Karpas-422 (cell line): ENCODE measurements at regions not wholly inside any gene's neighbourhood (a gene's known extent, or its start where the extent isn't known, plus 50 kb on each side); places are given as distances from the start of the nearest gene placed in this dataset.

ENCODE experiments used
- DNase-seq: peaks from one replicate; pipeline ENCODE4 v3.0.0-alpha.2; 2015
- H2AFZ ChIP-seq: fragments of 200-600 bp; sonication (generic); 2 replicates; pipeline ENCODE4 v1.6.1; 2014; ENCODE audit warnings: antibody characterized with exemption, low read length, mixed read lengths
- H3K27ac ChIP-seq: fragments of 200-600 bp; sonication (generic); 2 replicates; pipeline ENCODE4 v1.5.1; 2014; ENCODE audit warnings: mild to moderate bottlenecking, low read length, moderate library complexity
- H3K27me3 ChIP-seq: fragments of 200-600 bp; sonication (generic); 2 replicates; pipeline ENCODE4 v1.6.1; 2014; ENCODE audit warnings: low read length, mixed read lengths
- H3K36me3 ChIP-seq: fragments of 200-600 bp; sonication (generic); 2 replicates; pipeline ENCODE4 v1.6.1; 2014; ENCODE audit warnings: low read length, mixed read lengths; ENCODE audit not compliant: insufficient read depth
- H3K4me1 ChIP-seq: fragments of 200-600 bp; sonication (generic); 2 replicates; pipeline ENCODE4 v1.6.1; 2014; ENCODE audit warnings: mild to moderate bottlenecking, low read length, mixed read lengths
- H3K4me2 ChIP-seq: fragments of 200-600 bp; sonication (generic); 2 replicates; pipeline ENCODE4 v1.6.1; 2014; ENCODE audit warnings: low read length, low read depth, mild to moderate bottlenecking; ENCODE audit not compliant: poor library complexity, severe bottlenecking
- H3K4me3 ChIP-seq: fragments of 200-600 bp; sonication (generic); 2 replicates; pipeline ENCODE4 v1.5.1; 2014; ENCODE audit warnings: mild to moderate bottlenecking, antibody characterized with exemption, low read length, mixed read lengths
- H3K79me2 ChIP-seq: fragments of 200-600 bp; sonication (generic); 2 replicates; pipeline ENCODE4 v1.6.1; 2014; ENCODE audit warnings: mild to moderate bottlenecking, low read length, mixed read lengths
- H3K9ac ChIP-seq: fragments of 200-600 bp; sonication (generic); 2 replicates; pipeline ENCODE4 v1.6.0; 2014; ENCODE audit warnings: low read length
- H3K9me2 ChIP-seq: fragments of 200-600 bp; sonication (generic), shearing (Covaris generic); replicated peaks from 2 replicates; pipeline ENCODE4 v1.6.0; 2014; ENCODE audit warnings: mild to moderate bottlenecking, low read length, moderate library complexity; ENCODE audit not compliant: insufficient read depth
- H3K9me3 ChIP-seq: fragments of 300-700, 200-600 bp; sonication (generic); 2 replicates; pipeline ENCODE4 v1.6.1; 2014; ENCODE audit warnings: low read length, mixed read lengths
- H4K20me1 ChIP-seq: fragments of 200-600 bp; sonication (generic); 2 replicates; pipeline ENCODE4 v1.6.1; 2014; ENCODE audit warnings: mild to moderate bottlenecking, antibody characterized with exemption, low read length, low read depth; ENCODE audit not compliant: insufficient read depth

DNA sequence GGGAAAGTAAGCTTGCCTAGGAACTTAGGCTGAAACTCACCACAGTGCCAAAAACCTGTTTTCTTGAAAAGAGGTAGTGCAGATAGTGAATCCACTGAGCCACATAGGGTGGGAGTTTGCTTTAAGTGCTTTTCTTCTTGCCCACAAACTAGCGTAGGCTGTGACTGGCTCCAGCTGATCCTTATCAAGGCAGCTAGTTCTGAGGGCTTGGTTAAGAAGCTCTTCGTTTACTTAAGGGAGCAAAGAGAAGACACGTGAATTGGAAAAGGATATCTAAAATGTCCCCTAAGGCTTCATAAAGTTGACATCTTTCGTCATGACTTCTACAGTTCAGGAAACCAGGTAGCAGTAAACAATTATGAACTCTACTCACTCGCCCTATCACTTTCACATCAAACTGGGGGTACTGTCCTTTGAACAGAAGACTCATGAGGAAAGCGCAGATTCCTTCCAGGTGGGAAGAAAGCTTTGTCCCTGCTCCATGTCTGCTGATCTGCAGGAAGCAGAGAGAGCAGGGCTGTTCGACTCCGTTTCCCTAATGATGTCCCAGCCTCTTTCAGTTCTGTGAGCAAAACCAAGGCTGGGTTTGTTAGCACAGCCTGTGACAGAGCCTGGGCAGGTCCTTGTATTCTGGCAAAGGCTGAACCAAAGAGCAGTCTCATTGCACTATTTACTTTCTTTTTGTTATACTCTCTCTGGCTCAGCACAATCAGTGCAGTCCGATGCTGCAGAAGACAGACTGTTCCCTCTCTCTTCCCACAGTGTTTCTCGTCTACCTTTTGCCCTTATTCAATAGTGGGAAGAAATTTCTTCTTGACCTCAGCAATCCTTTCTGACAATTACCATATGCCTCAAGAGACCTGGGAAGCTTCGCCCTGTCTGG lies 93.5 kb upstream of the ETV6 start:
- H3K36me3 ChIP-seq: no peaks in the 10 kb centered on the region
- no peaks in the 10 kb centered on the region for H3K9me3 ChIP-seq
- H3K27ac ChIP-seq: no peak overlapping the region
- no peak overlapping the region for H3K9ac ChIP-seq
- no peak for DNase-seq
- H3K27me3 ChIP-seq: no peaks in the 10 kb centered on the region
- no peaks in the 10 kb centered on the region for H3K9me2 ChIP-seq
- no peaks in the 10 kb centered on the region for H4K20me1 ChIP-seq
- H3K4me2 ChIP-seq: no peak overlapping the region
- H3K4me3 ChIP-seq: no peak overlapping the region
- H3K79me2 ChIP-seq: no peaks in the 10 kb centered on the region
- H3K4me1 ChIP-seq: no peaks in the 10 kb centered on the region
- no peak overlapping the region for H2AFZ ChIP-seq

GRCh38 chr12:11556682-11557081 lies 92.8 kb upstream of the ETV6 start:
- no peak overlapping the region for H3K9ac ChIP-seq
- H3K9me3 ChIP-seq: no peaks in the 10 kb centered on the region
- H3K79me2 ChIP-seq: no peaks in the 10 kb centered on the region
- DNase-seq: no peak
- H3K9me2 ChIP-seq: no peaks in the 10 kb centered on the region
- H2AFZ ChIP-seq: no peak overlapping the region
- no peaks in the 10 kb centered on the region for H3K4me1 ChIP-seq
- no peaks in the 10 kb centered on the region for H3K36me3 ChIP-seq
- no peaks in the 10 kb centered on the region for H3K27me3 ChIP-seq
- no peaks in the 10 kb centered on the region for H4K20me1 ChIP-seq
- no peak overlapping the region for H3K4me2 ChIP-seq
- H3K27ac ChIP-seq: no peak overlapping the region
- no peak overlapping the region for H3K4me3 ChIP-seq

DNA sequence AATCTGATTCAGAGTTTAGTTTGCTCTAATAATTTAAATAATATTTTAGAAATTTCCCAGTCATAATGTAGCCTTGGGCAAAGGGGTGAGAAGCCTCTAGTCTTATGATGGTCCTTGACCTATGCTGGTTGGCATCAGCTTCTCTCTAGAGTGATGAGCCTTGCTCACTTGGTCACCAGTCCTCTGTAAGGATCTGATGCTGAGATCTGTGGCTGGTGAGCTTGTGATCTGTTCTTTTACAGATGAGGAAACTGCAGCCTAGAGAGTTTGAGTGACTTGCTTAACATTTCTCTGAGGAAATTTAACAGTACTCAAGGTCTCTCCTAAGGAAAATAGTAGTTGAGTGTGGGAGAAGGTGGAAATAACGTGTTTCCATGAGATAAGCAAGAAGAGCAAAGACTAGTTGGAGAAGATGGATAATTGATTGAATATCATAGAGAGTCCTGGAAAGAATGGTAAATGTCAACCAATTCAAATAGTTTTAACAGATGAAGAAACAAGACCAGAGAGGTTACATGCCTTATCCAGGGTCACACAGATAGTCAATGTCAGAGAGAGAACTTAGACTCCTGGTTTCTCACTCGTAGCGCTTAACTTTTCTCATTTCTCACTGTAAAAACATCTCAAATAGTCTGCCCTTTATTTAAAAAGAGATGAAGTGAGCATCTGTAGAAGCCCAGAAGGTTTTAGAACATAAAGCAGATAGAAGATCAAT lies 89.7 kb upstream of the ETV6 start:
- no peaks in the 10 kb centered on the region for H3K4me1 ChIP-seq
- no peak overlapping the region for H2AFZ ChIP-seq
- H3K79me2 ChIP-seq: no peaks in the 10 kb centered on the region
- DNase-seq: no peak
- no peaks in the 10 kb centered on the region for H3K27me3 ChIP-seq
- no peaks in the 10 kb centered on the region for H3K36me3 ChIP-seq
- no peak overlapping the region for H3K9ac ChIP-seq
- no peaks in the 10 kb centered on the region for H3K9me2 ChIP-seq
- H3K4me3 ChIP-seq: no peak overlapping the region
- no peak overlapping the region for H3K4me2 ChIP-seq
- no peaks in the 10 kb centered on the region for H4K20me1 ChIP-seq
- no peaks in the 10 kb centered on the region for H3K9me3 ChIP-seq
- H3K27ac ChIP-seq: no peak overlapping the region

- H2AFZ ChIP-seq: no peak overlapping the region
- H3K36me3 ChIP-seq: no peaks in the 10 kb centered on the region
- no peak overlapping the region for H3K27ac ChIP-seq
- no peaks in the 10 kb centered on the region for H3K9me2 ChIP-seq
- no peaks in the 10 kb centered on the region for H3K9me3 ChIP-seq
- no peak for DNase-seq
- no peaks in the 10 kb centered on the region for H3K79me2 ChIP-seq
- H3K4me2 ChIP-seq: no peak overlapping the region
- no peaks in the 10 kb centered on the region for H3K4me1 ChIP-seq
- H4K20me1 ChIP-seq: no peaks in the 10 kb centered on the region
- H3K9ac ChIP-seq: no peak overlapping the region
- no peaks in the 10 kb centered on the region for H3K27me3 ChIP-seq
- no peak overlapping the region for H3K4me3 ChIP-seq
These were observed 88.1 kb upstream of the ETV6 start for GRCh38 chr12:11561411-11561810.

- Histone ChIP-seq H3K4me1 (no peaks in the 10 kb centered on the region), H3K9ac (no peak overlapping the region), H3K4me2 (no peak overlapping the region), H3K27ac (no peak overlapping the region), H3K9me3 (no peaks in the 10 kb centered on the region), H3K9me2 (no peaks in the 10 kb centered on the region), H3K4me3 (no peak overlapping the region), H4K20me1 (no peaks in the 10 kb centered on the region), H3K27me3 (no peaks in the 10 kb centered on the region), H2AFZ (no peak overlapping the region), H3K79me2 (no peaks in the 10 kb centered on the region), H3K36me3 (no peaks in the 10 kb centered on the region)
- no peak for DNase-seq
These were observed 85.4 kb upstream of the ETV6 start for GRCh38 chr12:11563785-11564739.

- Histone ChIP-seq H3K9ac (no peak overlapping the region), H3K36me3 (no peaks in the 10 kb centered on the region), H3K9me3 (no peaks in the 10 kb centered on the region), H3K79me2 (no peaks in the 10 kb centered on the region), H3K9me2 (no peaks in the 10 kb centered on the region), H3K4me3 (no peak overlapping the region), H3K27ac (no peak overlapping the region), H3K27me3 (no peaks in the 10 kb centered on the region), H2AFZ (no peak overlapping the region), H3K4me1 (no peaks in the 10 kb centered on the region), H4K20me1 (no peaks in the 10 kb centered on the region), H3K4me2 (no peak overlapping the region)
- DNase-seq: no peak
These were observed 84.4 kb upstream of the ETV6 start for GRCh38 chr12:11564984-11565651.

- H4K20me1 ChIP-seq: no peaks in the 10 kb centered on the region
- H3K4me1 ChIP-seq: no peaks in the 10 kb centered on the region
- H3K79me2 ChIP-seq: no peaks in the 10 kb centered on the region
- H3K27ac ChIP-seq: no peak overlapping the region
- H3K9me2 ChIP-seq: no peaks in the 10 kb centered on the region
- no peak overlapping the region for H3K9ac ChIP-seq
- H3K36me3 ChIP-seq: no peaks in the 10 kb centered on the region
- H3K4me2 ChIP-seq: no peak overlapping the region
- no peaks in the 10 kb centered on the region for H3K27me3 ChIP-seq
- no peaks in the 10 kb centered on the region for H3K9me3 ChIP-seq
- no peak for DNase-seq
- no peak overlapping the region for H2AFZ ChIP-seq
- H3K4me3 ChIP-seq: no peak overlapping the region
These were observed 83.7 kb upstream of the ETV6 start for GRCh38 chr12:11565752-11566151.
